ENCODE measurements at regions not wholly inside any gene's neighbourhood (a gene's known extent, or its start where the extent isn't known, plus 50 kb on each side); places are given as distances from the start of the nearest gene placed in this dataset.

DNA sequence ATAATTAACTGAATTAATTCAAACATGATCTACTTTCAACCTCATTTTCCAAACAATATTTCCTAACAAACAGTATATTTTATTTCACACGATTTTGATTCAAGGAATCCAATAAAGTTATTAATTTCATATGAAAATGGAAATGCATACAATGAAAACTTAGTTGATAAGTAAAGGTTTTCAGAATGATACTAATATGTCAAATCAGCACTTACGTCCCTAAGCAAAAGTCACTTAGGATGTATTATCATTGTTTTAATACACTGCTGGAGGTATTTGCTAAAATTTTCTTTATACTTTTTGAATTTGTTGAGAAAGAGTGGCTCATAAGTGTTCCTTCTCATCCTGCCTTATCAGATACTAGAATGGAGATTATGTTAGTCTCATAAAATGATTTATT is 266.8 kb upstream of the PUDP start:
- no peak for TF ChIP-seq POLR2A (IDR thresholded peaks at IDR 0.05)
- TF ChIP-seq, protein P1, sequence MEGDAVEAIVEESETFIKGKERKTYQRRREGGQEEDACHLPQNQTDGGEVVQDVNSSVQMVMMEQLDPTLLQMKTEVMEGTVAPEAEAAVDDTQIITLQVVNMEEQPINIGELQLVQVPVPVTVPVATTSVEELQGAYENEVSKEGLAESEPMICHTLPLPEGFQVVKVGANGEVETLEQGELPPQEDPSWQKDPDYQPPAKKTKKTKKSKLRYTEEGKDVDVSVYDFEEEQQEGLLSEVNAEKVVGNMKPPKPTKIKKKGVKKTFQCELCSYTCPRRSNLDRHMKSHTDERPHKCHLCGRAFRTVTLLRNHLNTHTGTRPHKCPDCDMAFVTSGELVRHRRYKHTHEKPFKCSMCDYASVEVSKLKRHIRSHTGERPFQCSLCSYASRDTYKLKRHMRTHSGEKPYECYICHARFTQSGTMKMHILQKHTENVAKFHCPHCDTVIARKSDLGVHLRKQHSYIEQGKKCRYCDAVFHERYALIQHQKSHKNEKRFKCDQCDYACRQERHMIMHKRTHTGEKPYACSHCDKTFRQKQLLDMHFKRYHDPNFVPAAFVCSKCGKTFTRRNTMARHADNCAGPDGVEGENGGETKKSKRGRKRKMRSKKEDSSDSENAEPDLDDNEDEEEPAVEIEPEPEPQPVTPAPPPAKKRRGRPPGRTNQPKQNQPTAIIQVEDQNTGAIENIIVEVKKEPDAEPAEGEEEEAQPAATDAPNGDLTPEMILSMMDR (IDR thresholded peaks at IDR 0.05), result no peak
